Subcutaneous abdominal adipose tissue (tissue), 5 donors: ENCODE measurements at regions not wholly inside any gene's neighbourhood (a gene's known extent, or its start where the extent isn't known, plus 50 kb on each side); places are given as distances from the start of the nearest gene placed in this dataset.
"Not testable (repeated sequence)": the region's sequence is repeated elsewhere in the genome, so short reads cannot be mapped to it uniquely, and the experiment has no call there.

ENCODE experiments used
- H3K27ac ChIP-seq: one replicate; pipeline ENCODE4 v1.7.0; 2013; ENCODE audit warnings: low read depth, mild to moderate bottlenecking, inconsistent platforms, low read length, moderate library complexity
- H3K27me3 ChIP-seq, 5 donors: one replicate each; pipeline ENCODE4 v1.7.0; 2013; ENCODE audit warnings: low read length in 5 of 5, inconsistent platforms in 1 of 5; ENCODE audit not compliant: control insufficient read depth in 5 of 5, insufficient read depth in 4 of 5
- H3K36me3 ChIP-seq, 5 donors: one replicate each; pipeline ENCODE4 v1.7.0; 2013; ENCODE audit warnings: low read length in 5 of 5; ENCODE audit not compliant: control insufficient read depth in 5 of 5, insufficient read depth in 5 of 5
- H3K4me1 ChIP-seq, 5 donors: one replicate each; pipeline ENCODE4 v1.7.0; 2013; ENCODE audit warnings: low read length in 5 of 5, mild to moderate bottlenecking in 3 of 5, moderate library complexity in 1 of 5; ENCODE audit not compliant: control insufficient read depth in 5 of 5, insufficient read depth in 5 of 5
- H3K4me3 ChIP-seq, 5 donors: one replicate each; pipeline ENCODE4 v1.7.0; 2013; ENCODE audit warnings: low read length in 5 of 5, low read depth in 1 of 5
- H3K9ac ChIP-seq, 5 donors: one replicate each; pipeline ENCODE4 v1.7.0; 2013; ENCODE audit warnings: low read length in 5 of 5, mild to moderate bottlenecking in 4 of 5, moderate library complexity in 3 of 5
- H3K9me3 ChIP-seq, 5 donors: one replicate each; pipeline ENCODE4 v1.7.0; 2013; ENCODE audit warnings: low read length in 5 of 5; ENCODE audit not compliant: control insufficient read depth in 5 of 5
- donor health status: healthy.
- donor health status: healthy.
- donor health status: healthy.
- donor health status: healthy.
- donor health status: healthy.

DNA sequence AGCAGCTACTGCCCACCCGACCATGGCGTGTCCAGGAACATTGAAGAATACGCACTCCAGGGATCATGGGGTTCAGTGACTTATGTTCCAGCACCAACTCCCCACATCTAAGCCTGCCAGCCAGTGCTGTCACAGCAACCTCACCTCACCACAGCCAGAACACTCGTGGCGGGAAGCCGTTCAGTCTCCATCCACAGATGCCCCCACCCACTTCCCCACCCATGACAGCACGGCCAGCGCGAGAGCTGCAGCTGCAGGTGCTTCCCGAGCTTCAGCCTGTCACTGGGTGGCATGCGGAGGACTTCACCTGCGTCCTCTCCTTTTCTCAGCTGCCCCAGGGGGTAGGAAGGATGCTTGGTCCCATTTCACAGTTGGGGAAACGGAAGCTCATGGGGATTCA, 50.3 kb downstream of the RBFOX3 start:
- no peak overlapping the region for H3K4me3 ChIP-seq
- no peak overlapping the region for H3K9ac ChIP-seq
- peaks cover 9 to 66% (median 54%) of the 10 kb centered on the region in 5 donors for H3K27me3 ChIP-seq
- no peaks in the 10 kb centered on the region for H3K4me1 ChIP-seq
- peaks cover 0 to 4% (median 3%) of the 10 kb centered on the region in 5 donors for H3K9me3 ChIP-seq
- H3K27ac ChIP-seq = no peak overlapping the region
- no peaks in the 10 kb centered on the region for H3K36me3 ChIP-seq

DNA sequence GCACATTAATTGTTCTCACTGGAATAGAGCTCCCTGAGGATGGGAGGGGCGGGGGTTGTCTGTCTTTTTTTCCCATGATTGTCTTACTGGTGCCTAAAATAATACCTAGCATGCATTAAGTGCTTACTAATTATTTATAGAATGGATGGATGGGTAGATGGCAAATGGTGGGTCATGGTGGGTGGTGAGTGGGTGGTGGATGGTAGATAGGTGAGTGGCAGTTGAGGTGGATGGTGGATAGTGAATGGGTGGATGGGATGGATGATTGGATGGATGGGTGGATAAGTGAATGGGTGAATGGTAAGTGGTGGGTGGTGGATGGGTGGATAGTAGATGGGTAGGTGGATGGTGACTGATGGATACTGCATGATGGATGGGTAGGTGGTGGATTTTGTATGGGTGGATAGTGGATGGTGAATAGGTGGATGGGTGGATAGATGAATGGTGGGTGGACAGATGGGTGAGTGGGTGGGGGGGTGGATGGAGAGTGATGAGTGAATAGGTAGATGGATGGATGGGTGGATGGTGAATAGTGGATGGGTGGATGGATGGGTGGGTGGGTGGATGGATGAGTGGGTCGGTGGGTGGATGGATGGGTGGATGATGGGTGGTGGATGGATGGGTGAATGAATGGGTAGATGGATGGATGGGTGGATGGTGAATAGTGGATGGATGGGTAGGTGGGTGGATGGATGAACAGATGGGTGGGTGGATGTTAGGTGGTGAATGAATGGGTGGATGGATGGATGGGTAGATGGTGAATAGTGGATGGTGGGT, 51.6 kb downstream of the RBFOX3 start:
- no peak overlapping the region for H3K9ac ChIP-seq
- H3K27ac ChIP-seq = no peak overlapping the region
- peaks cover 0 to 4% (median 3%) of the 10 kb centered on the region in 5 donors for H3K9me3 ChIP-seq

DNA sequence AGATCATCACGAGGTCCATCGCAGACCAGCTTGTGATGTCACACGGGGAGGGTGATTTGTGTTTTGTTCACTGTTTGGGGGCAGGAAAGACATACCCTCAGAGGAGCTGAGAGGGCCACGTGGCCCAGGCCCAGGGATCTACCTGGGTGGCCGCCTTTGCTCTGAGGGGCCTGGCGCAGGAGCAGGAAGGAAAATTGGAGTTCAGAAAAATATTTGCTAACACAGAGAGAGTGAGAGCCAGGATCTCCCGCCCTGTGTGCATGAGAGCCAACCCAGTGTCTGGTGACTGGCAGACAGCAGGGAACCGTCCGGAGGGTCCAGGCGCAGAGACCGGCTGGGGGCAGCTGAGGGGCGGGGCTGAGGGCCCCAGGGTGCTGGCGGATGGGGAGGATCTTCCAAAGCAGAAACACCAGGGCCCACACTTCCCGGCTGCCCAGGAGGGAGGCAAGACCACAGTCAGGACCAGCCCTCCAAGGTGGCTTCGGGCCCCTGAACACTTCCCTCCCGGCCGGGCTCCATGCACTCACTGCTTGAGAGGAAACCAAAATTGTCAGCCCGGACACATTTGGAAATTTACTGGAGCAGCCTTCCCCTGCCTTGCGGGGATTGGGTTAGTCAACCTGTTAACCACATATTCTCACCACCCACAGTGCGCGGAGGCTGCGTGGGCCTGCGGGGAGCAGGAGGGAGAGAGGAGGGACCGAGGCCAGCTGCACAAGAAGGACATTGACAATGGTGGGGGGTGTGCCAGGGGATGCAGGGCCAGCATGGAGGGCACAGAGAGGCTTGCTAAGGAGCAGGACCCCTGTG, 52.6 kb downstream of the RBFOX3 start:
- H3K27ac ChIP-seq = no peak overlapping the region
- peaks cover 9 to 61% (median 55%) of the 10 kb centered on the region in 5 donors for H3K27me3 ChIP-seq

More for the DNA sequence above, 51.6 kb downstream of the RBFOX3 start:
- Histone ChIP-seq H3K36me3 (no peaks in the 10 kb centered on the region), H3K4me3 (no peak overlapping the region), H3K27me3 (peaks cover 9 to 64% (median 55%) of the 10 kb centered on the region in 5 donors), H3K4me1 (no peaks in the 10 kb centered on the region)

DNA sequence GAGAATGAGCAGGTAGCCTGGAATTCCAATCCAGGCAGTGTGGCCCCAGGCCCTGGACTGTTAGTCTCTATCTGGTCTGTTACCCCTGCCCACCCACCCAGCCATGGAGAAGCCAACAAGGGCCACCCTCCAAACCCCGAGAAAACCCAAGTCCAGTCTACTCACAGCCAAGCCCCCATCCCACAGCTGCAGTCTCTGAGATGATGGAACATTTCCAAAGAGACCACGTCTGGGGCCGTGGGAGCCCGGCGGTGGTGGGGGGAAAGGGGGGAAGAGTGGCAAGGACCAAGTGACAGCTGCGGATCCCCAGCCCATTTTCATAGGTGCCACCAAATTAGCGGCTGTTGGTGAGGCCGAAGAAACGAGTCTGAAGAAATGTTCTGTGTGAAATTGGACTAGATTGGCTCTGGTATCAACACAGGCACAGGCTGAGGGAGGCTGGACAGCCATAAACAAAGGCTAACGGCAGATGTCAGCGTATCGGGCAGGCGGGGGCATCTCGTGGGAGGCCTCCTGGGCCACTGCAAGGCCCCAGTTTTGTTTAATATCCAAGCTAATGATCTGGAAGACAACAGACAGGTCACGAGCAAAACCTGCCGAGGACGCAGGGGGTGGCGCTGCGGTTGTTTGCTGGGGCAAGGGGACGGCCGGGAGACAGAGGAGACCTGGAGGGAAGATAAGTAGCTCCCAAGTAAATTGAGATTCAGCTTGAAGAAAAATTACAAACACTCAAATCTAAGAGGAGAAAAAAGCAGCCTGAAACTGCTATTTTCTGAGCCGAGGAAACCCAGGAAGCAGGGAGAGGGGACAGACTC, 53.4 kb downstream of the RBFOX3 start:
- Histone ChIP-seq H3K4me1 (no peaks in the 10 kb centered on the region), H3K4me3 (no peak overlapping the region), H3K9me3 (peaks cover 0 to 5% (median 2%) of the 10 kb centered on the region in 5 donors), H3K27me3 (peaks cover 9 to 58% (median 52%) of the 10 kb centered on the region in 5 donors), H3K9ac (no peak overlapping the region), H3K36me3 (no peaks in the 10 kb centered on the region), H3K27ac (no peak overlapping the region)

More for the DNA sequence above, 52.6 kb downstream of the RBFOX3 start:
- peaks cover 0 to 6% (median 2%) of the 10 kb centered on the region in 5 donors for H3K9me3 ChIP-seq
- no peaks in the 10 kb centered on the region for H3K4me1 ChIP-seq
- H3K9ac ChIP-seq = no peak overlapping the region
- H3K36me3 ChIP-seq = no peaks in the 10 kb centered on the region
- no peak overlapping the region for H3K4me3 ChIP-seq

DNA sequence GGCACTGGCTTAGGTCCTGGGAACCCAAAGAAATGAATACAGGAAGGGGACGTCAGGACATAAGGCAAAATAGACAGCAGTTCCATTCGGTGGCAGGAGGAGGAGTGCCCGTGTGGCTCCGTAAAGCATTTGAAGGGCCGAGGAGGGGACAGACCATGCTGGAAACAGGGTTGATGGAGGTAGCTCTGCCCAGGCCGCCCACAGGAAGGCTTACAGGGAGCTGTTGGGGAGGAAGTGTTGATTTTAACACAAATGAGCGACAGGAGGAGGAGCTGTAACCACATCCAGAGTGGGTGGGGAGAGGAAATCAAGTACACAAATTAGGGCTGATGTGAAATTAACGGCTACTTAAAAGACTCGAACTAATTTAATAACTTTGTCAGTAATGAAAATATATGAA, 54.6 kb downstream of the RBFOX3 start:
- no peak overlapping the region for H3K27ac ChIP-seq
- H3K4me1 ChIP-seq = no peaks in the 10 kb centered on the region
- H3K9me3 ChIP-seq = peaks cover 0 to 6% (median 4%) of the 10 kb centered on the region in 5 donors
- H3K4me3 ChIP-seq = no peak overlapping the region
- H3K9ac ChIP-seq = no peak overlapping the region
- H3K36me3 ChIP-seq = no peaks in the 10 kb centered on the region
- H3K27me3 ChIP-seq = peaks cover 9 to 48% (median 42%) of the 10 kb centered on the region in 5 donors

DNA sequence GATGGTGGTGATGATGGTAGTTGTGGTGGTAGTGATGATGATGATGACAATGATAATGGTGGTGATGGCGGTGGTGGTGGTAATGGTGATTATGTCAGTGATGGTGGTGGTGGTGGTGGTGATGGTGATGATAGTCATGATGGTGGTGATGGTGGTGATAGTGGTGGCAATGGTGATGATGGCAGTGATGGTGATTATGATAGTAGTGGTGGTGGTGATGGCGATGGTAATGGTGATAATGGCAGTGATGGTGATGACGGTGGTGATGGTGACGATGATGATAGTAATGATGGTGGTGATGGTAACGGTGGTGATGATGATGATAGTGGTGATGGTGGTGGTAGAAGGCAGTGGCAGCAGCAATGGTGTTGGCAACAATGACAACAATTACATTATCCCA, 55.3 kb downstream of the RBFOX3 start:
- Histone ChIP-seq H3K27me3 (peaks cover 9 to 42% (median 36%) of the 10 kb centered on the region in 5 donors), H3K4me1 (no peaks in the 10 kb centered on the region), H3K36me3 (no peaks in the 10 kb centered on the region), H3K27ac (no peak overlapping the region), H3K4me3 (no peak overlapping the region), H3K9me3 (peaks cover 0 to 6% (median 4%) of the 10 kb centered on the region in 5 donors), H3K9ac (no peak overlapping the region)

DNA sequence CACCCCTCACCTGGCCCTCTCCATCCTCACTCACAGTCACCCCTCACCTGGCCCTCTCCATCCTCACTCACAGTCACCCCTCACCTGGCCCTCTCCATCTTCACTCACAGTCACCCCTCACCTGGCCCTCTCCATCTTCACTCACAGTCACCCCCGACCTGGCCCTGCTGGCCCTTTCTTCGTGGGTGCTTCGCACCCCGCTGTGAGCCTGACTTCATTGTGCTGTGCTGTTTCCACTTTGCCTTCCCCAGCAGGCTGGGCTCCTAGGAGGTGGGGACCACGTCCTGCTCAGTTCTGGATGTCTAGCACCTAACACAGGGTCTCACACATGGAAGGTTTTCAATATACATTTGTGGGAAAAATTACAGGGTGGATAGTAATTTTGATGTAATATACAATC, 56.5 kb downstream of the RBFOX3 start:
- not testable (repeated sequence) for H3K27ac ChIP-seq, H3K9me3 ChIP-seq, H3K4me1 ChIP-seq, H3K36me3 ChIP-seq, H3K9ac ChIP-seq, H3K4me3 ChIP-seq
- peaks cover 9 to 33% (median 28%) of the 10 kb centered on the region in 5 donors for H3K27me3 ChIP-seq

DNA sequence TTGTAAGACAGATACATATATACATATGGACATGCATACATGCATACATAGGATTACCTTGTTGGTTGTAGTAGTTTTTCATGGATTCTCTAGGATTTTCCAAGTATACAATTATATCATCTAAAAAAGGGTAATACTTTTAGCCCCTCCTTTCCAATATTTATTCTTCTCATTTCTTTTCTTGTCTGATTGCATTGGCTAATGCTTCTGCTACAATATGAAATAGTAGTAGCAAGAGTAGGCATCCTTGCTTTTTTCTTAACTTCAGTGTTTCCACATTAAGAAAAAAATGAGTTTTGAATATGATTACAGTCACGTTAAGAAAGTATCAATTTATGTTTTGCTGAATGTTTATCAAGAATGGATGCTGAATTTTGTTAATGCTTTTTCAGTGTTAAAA, 58.0 kb downstream of the RBFOX3 start:
- Histone ChIP-seq H3K36me3 (no peaks in the 10 kb centered on the region), H3K27ac (no peak overlapping the region), H3K9ac (no peak overlapping the region), H3K9me3 (peaks cover 0 to 6% (median 4%) of the 10 kb centered on the region in 5 donors), H3K4me3 (no peak overlapping the region), H3K27me3 (peaks cover 0 to 22% (median 17%) of the 10 kb centered on the region in 5 donors), H3K4me1 (no peaks in the 10 kb centered on the region)

DNA sequence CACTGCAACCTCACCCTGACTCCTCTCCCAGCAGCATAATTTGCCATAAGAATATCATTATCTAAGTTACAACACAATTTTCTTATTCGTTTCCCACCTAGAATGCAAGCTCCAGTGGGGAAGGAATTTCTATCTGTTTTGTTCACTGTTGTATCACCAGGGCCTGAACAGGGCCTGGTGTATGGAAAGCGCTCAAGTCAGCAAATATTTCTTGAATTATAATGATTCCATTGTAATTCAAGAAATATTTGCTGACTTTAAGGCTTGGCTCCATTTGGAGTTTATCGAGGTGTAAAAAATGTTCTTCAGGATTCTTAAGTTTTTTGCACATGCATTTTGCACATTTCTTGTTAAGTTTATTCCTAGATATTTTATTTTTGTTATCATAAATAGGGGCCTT, 58.4 kb downstream of the RBFOX3 start:
- peaks cover 0 to 18% (median 14%) of the 10 kb centered on the region in 5 donors for H3K27me3 ChIP-seq
- H3K4me1 ChIP-seq = no peaks in the 10 kb centered on the region
- H3K9ac ChIP-seq = no peak overlapping the region
- H3K9me3 ChIP-seq = peaks cover 0 to 6% (median 4%) of the 10 kb centered on the region in 5 donors
- no peak overlapping the region for H3K27ac ChIP-seq
- no peaks in the 10 kb centered on the region for H3K36me3 ChIP-seq
- H3K4me3 ChIP-seq = no peak overlapping the region
